Endodermal cell (in vitro differentiated cells): ENCODE measurements at regions not wholly inside any gene's neighbourhood (a gene's known extent, or its start where the extent isn't known, plus 50 kb on each side); places are given as distances from the start of the nearest gene placed in this dataset.

Experiments
- DNase-seq: peaks from one replicate; pipeline ENCODE4 v3.0.0-alpha.2; 2017
- H3K27ac ChIP-seq: 2 replicates; pipeline ENCODE4 v1.5.1; 2013; ENCODE audit warnings: mild to moderate bottlenecking, low read depth, low read length, moderate library complexity
- H3K27me3 ChIP-seq: 2 replicates; pipeline ENCODE4 v1.6.1; 2013; ENCODE audit warnings: mild to moderate bottlenecking, low read length, moderate library complexity; ENCODE audit not compliant: insufficient read depth, control insufficient read depth, poor library complexity, severe bottlenecking
- H3K36me3 ChIP-seq: 2 replicates; pipeline ENCODE4 v1.7.0; 2013; ENCODE audit warnings: mild to moderate bottlenecking, low read length, moderate library complexity; ENCODE audit not compliant: control insufficient read depth, insufficient read depth
- H3K4me1 ChIP-seq: one replicate; pipeline ENCODE4 v1.7.0; 2013; ENCODE audit warnings: low read length; ENCODE audit not compliant: control insufficient read depth, insufficient read depth
- H3K4me3 ChIP-seq: 2 replicates; pipeline ENCODE4 v1.5.1; 2013; ENCODE audit warnings: mild to moderate bottlenecking, low read length, moderate library complexity
- H3K9ac ChIP-seq: 2 replicates; pipeline ENCODE4 v1.6.1; 2013; ENCODE audit warnings: mild to moderate bottlenecking, low read length, moderate library complexity; ENCODE audit not compliant: poor library complexity, severe bottlenecking; ENCODE audit errors: extremely low read depth
- H3K9me3 ChIP-seq: 2 replicates; pipeline ENCODE4 v1.6.1; 2013; ENCODE audit warnings: mild to moderate bottlenecking, low read length, moderate library complexity; ENCODE audit not compliant: control insufficient read depth
- H3K27ac Mint-ChIP-seq: 2 replicates; pipeline ENCODE4 v1.8.0; 2020; ENCODE audit warnings: mixed read lengths
- H3K27me3 Mint-ChIP-seq: 2 replicates; pipeline ENCODE4 v1.8.0; 2021; ENCODE audit warnings: mild to moderate bottlenecking, mixed read lengths; ENCODE audit not compliant: insufficient read depth
- H3K36me3 Mint-ChIP-seq: 2 replicates; pipeline ENCODE4 v1.8.0; 2020; ENCODE audit warnings: low read depth, mixed read lengths
- H3K4me1 Mint-ChIP-seq: 2 replicates; pipeline ENCODE4 v1.8.0; 2020; ENCODE audit warnings: mixed read lengths
- H3K4me3 Mint-ChIP-seq: 2 replicates; pipeline ENCODE4 v1.8.0; 2020; ENCODE audit warnings: mild to moderate bottlenecking, moderate library complexity, mixed read lengths
- H3K9me3 Mint-ChIP-seq: 2 replicates; pipeline ENCODE4 v1.8.0; 2020; ENCODE audit warnings: mild to moderate bottlenecking, mixed read lengths
- CTCF ChIP-seq: fragments of 200-600 bp; sonication (generic); conservative IDR thresholded peaks from 2 replicates; pipeline ENCODE4 v1.5.0; 2021; ENCODE audit warnings: antibody characterized with exemption, mild to moderate bottlenecking
- WGBS, 2 experiments: methylation state at CpG; one replicate each; pipeline versions ENCODE4 v1.1.5 to v1.1.7; 2013; ENCODE audit warnings: missing lambda C conversion rate in 2 of 2, mixed read lengths in 1 of 2; ENCODE audit not compliant: insufficient coverage in 1 of 2, insufficient read length in 1 of 2; 5-methylcytosine and 5-hydroxymethylcytosine counted together

- TF ChIP-seq CTCF, result no peak
- 95 to 100% methylated on average over 2 of the region's 2 CpGs for WGBS, 2 experiments
Observed at GRCh38 chr16:72222503-72222902, 50.5 kb upstream of the PMFBP1 start.

More at GRCh38 chr16:72222503-72222902, 50.5 kb upstream of the PMFBP1 start:
- peaks cover 2% of the 10 kb centered on the region for H3K27me3 Mint-ChIP-seq
- no peaks in the 10 kb centered on the region for H3K9me3 ChIP-seq
- peaks cover 12% of the 10 kb centered on the region for H3K4me1 Mint-ChIP-seq
- no peak overlapping the region for H3K4me3 Mint-ChIP-seq
- no peak overlapping the region for H3K27ac Mint-ChIP-seq
- H3K36me3 Mint-ChIP-seq, result no peaks in the 10 kb centered on the region
- no peaks in the 10 kb centered on the region for H3K36me3 ChIP-seq
- H3K9me3 Mint-ChIP-seq, result no peaks in the 10 kb centered on the region
- no peak for DNase-seq
- H3K27ac ChIP-seq, result no peak overlapping the region
- no peak overlapping the region for H3K4me3 ChIP-seq
- no peaks in the 10 kb centered on the region for H3K27me3 ChIP-seq
- peaks cover 8% of the 10 kb centered on the region for H3K4me1 ChIP-seq
- no peak overlapping the region for H3K9ac ChIP-seq
